H7 (cell line): ENCODE measurements at regions not wholly inside any gene's neighbourhood (a gene's known extent, or its start where the extent isn't known, plus 50 kb on each side); places are given as distances from the start of the nearest gene placed in this dataset.
"Not testable (repeated sequence)": the region's sequence is repeated elsewhere in the genome, so short reads cannot be mapped to it uniquely, and the experiment has no call there.

Experiments used
- DNase-seq: peaks from one replicate; pipeline ENCODE4 v3.0.0; 2012
- H3K27me3 ChIP-seq: 2 replicates; pipeline ENCODE4 v1.6.0; 2011; ENCODE audit warnings: mild to moderate bottlenecking, low read length; ENCODE audit not compliant: control insufficient read depth, insufficient read depth
- H3K36me3 ChIP-seq: replicated peaks from 2 replicates; pipeline ENCODE4 v1.5.1; 2011; ENCODE audit warnings: low read length; ENCODE audit not compliant: control insufficient read depth, insufficient read depth
- H3K4me3 ChIP-seq: 2 replicates; pipeline ENCODE4 v1.5.1; 2011; ENCODE audit warnings: low read depth, mild to moderate bottlenecking, control low read depth, low read length, moderate library complexity; ENCODE audit not compliant: insufficient read depth

DNA sequence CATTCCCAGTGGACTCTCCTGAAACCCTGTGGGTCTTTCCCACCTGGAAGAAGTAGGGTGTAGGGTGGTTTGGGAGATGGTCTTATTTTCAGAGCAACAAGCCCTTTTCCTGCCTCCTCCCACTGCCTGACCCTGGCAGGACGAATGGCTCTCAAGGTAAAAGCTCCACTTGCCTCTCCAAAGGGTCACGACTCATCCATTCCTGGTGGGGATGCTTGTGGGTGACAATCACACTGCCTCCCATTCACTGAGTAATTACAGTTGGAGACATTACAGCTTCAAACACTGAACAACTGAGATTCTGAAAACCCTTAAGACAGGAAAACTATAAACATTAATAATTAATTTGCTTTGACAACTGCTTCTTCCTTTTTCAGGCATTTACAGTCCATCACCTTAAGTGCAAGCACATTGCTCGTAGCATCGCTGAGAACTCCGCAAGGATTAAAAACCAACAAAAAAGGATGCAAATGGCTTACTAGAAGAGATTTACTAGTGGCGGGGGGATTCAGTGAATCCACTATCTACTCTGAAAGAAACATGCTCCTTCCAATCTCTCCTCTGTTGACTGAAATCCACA is 199.6 kb upstream of the IRS2 start:
- no peak for DNase-seq
- H3K4me3 ChIP-seq = no peak overlapping the region
- no peaks in the 10 kb centered on the region for H3K36me3 ChIP-seq
- no peaks in the 10 kb centered on the region for H3K27me3 ChIP-seq

DNA sequence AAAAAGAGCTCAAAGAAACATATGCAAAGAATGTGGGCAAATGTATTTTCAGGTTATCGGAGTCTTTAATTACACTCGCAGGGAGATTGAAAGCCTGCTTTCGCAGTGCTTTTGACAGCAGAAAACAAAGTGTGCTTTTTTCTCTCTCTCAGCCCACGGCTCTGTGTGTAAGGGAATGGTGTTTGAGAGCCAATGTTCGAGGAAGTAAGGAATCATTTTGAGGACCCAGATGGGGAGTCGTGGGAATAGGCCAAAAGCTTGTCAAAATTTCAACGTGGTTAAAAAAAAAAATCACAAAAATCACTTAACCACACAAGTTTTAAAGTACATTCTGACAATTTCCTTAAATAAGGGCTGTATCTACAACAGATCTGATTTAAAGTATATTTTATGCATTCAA is 197.1 kb upstream of the IRS2 start:
- Histone ChIP-seq H3K4me3 (no peak overlapping the region), H3K27me3 (no peaks in the 10 kb centered on the region), H3K36me3 (no peaks in the 10 kb centered on the region)
- no peak for DNase-seq

DNA sequence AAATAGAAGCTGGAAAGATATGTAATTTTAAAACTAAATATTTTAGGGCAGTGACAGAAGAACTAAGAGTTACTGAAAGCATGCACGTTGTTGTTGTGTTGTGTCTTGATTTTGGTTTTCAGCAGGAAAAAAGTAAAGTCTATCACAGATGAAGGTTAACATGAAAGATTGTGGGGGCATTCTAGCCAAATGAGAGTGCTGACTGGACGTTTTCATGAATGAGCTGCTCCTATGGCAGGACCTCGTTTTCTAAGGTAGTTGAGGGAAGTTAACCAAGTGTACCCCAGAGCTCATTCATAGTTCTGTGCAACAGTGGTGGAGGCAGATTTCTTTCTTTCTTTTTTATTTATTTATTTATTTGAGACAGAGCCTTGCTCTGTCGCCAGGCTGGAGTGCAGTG is 194.6 kb upstream of the IRS2 start:
- Histone ChIP-seq H3K27me3 (no peaks in the 10 kb centered on the region), H3K4me3 (no peak overlapping the region), H3K36me3 (no peaks in the 10 kb centered on the region)
- DNase-seq = no peak

DNA sequence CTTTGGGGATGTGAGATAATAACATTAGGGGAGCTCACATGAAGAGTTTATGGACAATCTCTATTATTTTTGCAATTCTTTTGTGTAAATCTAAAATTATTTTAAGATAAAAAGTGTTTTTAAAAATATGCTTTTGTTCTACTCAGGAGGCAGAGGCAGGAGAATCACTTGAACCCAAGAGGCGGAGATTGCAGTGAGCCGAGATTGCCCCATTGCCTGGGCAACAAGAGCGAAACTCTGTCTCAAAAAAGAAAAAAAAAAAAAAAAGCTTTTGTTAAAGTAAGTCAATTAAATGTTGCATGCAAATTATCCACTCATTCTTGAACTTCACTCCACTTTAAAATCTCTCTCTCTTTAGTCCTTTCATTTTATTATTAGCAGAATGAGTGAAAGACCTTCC is 193.3 kb upstream of the IRS2 start:
- DNase-seq, H3K27me3 ChIP-seq, H3K4me3 ChIP-seq, H3K36me3 ChIP-seq: not testable (repeated sequence)

DNA sequence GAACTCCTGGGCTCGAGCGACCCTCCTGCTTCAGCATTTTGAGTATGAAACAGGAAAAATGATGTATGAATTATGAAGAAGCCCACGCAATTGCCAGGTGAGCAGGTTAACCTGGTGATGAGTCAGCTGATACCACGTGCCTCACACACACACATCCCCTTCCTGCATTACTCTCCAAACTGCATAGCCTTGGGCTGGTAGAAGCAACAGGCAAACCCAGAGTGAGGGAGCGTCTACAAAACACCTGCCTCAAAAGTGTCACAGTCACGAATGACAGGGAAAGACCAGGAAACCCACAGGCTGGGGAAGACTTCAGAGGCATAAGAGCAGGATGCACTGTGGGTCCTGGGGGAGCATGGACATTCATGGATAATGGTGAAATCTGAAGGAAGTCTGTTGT is 192.8 kb upstream of the IRS2 start:
- no peaks in the 10 kb centered on the region for H3K36me3 ChIP-seq
- no peak overlapping the region for H3K4me3 ChIP-seq
- DNase-seq = no peak
- no peaks in the 10 kb centered on the region for H3K27me3 ChIP-seq

DNA sequence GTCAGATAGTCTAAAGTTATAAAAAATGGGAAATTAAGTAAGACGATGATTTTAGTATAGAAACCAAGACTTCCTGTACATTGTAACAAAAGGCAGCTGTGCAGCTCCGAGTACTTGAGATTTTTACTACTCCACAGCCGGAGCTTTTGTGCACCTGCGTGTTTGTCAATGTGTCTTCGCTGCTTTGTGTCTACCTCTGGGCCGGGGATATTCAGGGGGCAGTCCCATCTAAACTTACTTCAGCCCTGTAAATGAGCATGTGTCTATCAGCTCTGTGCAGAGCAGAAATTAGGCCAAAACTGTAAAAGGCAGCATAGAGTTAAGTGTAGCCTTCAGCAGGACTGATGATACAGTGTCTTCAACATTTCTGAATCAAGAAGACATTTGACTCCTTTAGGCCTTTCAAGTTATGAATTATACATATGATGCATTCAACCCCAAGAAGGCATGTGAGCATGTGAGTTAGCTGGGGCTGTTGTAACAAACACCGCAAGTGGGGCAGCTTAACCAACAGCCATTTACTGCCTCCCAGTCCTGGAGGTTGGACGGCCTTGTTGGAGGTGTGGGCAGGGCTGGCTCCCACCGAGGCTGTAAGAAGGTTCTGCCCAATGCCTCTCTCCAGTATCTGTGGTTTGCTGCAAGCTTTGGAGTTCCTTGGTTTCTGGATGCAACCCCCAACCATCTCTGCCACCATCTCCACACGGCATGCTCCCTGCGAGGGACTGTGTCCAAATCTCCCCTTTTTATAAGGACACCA is 191.0 kb upstream of the IRS2 start:
- Histone ChIP-seq H3K36me3 (no peaks in the 10 kb centered on the region), H3K27me3 (no peaks in the 10 kb centered on the region), H3K4me3 (no peak overlapping the region)
- DNase-seq = no peak

DNA sequence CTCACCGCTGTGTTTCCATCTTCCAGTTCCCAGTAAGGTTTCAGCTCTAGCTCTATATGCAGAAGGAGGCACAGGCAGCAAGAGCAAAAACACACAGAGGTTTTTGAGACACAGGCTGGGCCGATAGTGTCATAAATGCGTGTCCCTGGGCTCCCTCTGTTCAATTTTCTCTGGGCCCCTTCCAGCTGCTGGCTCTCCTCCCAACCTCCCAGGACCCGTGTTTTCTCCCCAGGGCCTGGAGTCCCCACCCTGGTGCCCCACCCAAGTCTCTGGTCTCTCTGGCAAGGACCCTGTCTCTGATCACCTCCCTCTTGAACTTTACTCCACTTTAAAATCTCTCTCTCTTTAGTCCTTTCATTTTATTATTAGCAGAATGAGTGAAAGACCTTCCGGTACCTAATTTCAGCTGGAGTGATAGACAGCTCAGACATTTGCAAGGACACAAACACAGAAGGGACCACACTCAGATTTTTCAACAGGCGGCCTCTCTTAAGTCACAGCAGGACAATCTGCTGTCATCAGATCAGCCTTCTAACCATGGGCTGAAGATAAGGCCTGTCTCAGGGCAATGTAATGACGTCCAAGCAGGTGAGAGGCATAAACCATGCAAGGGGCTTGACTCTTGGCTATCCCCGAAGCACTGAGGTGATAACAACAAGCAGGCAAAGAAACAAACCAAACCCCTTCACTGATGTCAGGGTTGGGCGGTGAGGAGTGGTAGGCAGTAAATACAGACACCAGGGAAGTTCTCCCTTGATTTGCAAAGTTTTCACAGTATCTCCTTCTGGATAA is 190.0 kb upstream of the IRS2 start:
- Histone ChIP-seq H3K4me3 (no peak overlapping the region), H3K27me3 (no peaks in the 10 kb centered on the region), H3K36me3 (no peaks in the 10 kb centered on the region)
- DNase-seq = no peak

DNA sequence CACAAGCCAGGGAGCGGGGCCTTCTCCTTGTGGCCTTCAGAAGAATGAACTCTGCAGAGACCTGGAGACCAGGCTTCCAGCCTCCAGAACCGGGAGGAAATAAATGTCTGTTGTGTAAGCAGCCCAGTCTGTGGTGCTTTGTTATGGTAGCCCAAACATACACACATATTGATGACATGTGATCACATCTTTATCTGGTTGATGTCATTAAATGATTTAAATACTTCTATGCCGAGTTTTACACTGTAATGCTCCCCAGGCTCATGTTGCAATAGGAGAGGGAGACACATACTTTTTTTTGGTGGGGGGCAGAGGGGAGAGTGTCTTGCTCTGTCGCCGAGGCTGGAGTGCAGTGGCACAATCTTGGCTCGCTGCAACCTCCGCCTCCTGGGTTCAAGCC is 188.0 kb upstream of the IRS2 start:
- Histone ChIP-seq H3K4me3 (no peak overlapping the region), H3K36me3 (no peaks in the 10 kb centered on the region), H3K27me3 (no peaks in the 10 kb centered on the region)
- DNase-seq = no peak

DNA sequence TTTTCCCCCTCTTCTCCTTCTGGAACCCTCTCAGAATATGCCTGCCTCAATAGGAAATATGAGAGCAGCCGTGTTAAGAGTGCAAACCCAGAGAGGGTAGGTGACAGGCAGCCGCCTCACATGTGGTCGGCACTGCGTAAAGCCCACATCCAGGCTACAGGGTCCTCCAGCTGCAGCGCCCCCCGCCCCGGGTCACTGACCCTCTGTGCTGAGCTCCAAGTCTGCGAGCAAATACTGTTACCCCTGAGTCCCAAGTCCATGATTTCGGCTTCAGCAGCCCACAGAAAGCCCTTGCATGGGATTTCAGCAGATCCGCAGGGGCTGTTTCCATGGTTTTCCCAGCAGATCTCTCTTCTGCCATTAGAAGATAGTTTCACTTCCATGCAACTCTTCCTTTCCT is 186.9 kb upstream of the IRS2 start:
- H3K36me3 ChIP-seq = no peaks in the 10 kb centered on the region
- H3K4me3 ChIP-seq = no peak overlapping the region
- no peaks in the 10 kb centered on the region for H3K27me3 ChIP-seq
- DNase-seq = no peak

DNA sequence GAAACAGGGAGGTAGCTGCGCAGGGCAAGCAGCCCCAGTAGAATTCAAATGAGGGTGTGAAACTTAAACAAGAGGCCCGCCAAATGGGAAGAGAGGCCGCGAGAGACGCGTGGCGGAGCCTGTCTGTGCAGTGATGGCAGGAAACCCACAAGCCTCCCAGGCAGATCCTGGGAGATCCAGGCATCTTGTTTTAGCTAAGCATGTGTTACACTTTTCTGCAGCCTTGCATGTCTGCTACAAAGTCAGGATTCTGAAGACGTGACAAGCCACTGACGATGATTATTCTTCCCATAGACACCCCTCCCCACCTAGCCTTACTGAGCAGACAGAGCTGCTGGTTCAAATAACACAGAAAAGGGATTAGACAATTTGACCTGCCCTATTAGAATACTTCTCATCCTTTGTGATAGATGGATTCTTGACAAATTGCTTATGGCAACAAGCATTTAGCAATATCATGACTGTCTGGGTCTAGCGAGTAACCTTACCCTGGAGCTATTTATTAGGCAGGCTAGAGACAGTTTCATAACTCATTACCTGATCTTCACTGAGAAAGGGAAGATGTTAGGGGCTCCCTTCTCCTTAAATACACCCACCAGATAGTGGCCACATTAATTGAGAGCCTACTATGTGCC is 185.2 kb upstream of the IRS2 start:
- Histone ChIP-seq H3K27me3 (no peaks in the 10 kb centered on the region), H3K4me3 (no peak overlapping the region), H3K36me3 (no peaks in the 10 kb centered on the region)
- DNase-seq = no peak

DNA sequence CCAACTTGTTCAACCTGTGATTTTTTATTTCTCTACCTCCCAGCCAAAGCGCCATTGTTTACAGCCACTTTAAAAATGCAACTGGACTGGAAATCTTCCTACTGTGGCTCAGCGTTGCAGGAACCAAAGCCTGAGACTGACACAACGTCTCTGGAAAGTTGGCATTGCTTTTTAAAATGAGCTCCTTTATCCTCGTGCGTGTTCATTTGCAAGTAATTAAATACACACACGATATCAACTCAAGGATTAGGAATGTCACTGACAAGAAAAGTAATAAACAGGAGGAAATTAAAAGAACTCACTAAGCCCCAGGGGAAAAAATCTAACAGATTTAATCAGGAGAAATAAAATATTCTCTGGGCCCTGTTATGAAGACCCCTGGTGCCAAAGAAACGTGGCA is 184.6 kb upstream of the IRS2 start:
- Histone ChIP-seq H3K27me3 (no peaks in the 10 kb centered on the region), H3K4me3 (no peak overlapping the region), H3K36me3 (no peaks in the 10 kb centered on the region)
- no peak for DNase-seq

DNA sequence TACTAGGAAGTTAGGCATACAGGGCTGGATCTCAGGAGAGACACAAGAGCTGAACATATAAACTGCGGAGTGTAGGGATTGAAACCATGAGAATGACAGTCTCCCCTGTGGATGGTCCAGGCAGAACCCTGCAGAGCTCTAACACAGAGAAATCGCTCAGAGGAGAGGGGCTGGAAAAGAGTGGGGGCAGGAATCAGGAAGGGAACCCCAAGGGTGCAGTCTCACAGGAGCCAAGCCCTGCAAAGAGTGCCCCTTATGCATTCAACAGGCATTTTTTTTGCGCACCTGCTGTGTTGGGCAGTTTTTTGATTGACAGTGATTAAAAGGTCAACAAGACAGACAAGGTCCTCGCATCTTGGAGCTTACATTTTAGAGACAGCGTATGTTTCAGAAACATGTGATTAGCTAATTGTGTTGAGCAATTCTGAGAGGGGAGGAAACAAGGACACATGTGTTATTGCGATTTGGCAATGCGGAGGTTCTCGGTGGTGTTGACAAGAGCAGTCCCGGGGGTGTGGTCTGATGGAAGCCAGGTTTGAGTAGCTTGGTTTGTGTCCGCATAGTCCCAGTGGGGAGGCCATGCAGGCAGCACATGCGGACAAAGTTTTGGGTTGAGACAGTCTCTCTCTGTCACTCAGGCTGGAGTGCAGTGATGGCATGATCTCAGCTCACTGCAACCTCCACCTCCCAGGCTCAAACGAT is 182.6 kb upstream of the IRS2 start:
- no peak overlapping the region for H3K4me3 ChIP-seq
- no peaks in the 10 kb centered on the region for H3K36me3 ChIP-seq
- no peak for DNase-seq
- H3K27me3 ChIP-seq = no peaks in the 10 kb centered on the region

DNA sequence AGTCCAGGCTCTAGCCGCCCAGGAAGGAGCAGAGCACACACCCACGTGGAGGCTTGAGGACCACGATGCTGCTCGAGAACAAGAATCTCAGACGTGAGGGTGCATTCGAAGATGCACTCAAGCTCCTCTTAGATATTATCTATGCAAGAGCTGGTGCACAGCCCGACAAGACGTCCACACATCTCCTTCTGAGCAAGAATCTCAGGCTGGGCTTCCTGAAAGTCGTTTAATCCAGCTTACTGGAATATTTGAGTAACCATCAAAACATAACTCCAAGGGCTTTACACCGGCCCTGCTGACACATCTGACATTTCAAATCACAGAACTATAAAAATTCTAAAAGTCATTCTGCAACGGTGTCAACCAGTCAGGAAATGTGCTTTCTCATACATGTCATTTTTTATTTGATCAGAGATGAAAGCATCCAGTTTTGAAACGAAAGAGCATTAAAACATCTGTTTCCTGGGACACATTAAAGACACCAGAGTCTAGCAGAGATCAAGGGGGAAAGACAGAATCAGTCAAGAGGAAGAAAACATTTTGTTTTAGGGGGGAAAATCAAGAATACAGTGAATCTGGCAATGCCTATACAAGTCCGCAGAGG is 177.7 kb upstream of the IRS2 start:
- H3K27me3 ChIP-seq = no peaks in the 10 kb centered on the region
- DNase-seq = no peak
- no peak overlapping the region for H3K4me3 ChIP-seq
- no peaks in the 10 kb centered on the region for H3K36me3 ChIP-seq

DNA sequence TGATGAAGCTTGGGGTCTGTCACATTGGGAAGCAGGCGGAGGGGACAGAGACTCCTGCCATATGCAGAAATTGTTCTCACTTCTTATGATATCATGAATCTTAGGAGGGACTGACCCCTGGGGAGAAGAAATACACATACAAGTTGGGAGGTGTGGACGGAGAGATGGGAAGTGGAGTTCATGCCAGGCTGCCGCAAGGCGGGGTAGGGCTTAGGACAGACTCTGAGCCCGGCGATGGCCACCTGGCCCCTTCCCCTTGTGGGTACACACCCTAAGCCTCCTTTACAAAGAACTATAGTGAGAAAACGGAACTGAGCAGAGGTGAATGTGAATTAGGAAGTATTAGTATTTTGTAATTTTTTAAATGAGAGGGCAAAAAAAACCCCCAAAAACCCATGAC is 177.0 kb upstream of the IRS2 start:
- DNase-seq = no peak
- Histone ChIP-seq H3K36me3 (no peaks in the 10 kb centered on the region), H3K4me3 (no peak overlapping the region), H3K27me3 (no peaks in the 10 kb centered on the region)
